ENCODE measurements at regions not wholly inside any gene's neighbourhood (a gene's known extent, or its start where the extent isn't known, plus 50 kb on each side); places are given as distances from the start of the nearest gene placed in this dataset.

- TF ChIP-seq CTCF (IDR thresholded peaks at IDR 0.05) (no peak), POLR2A (IDR thresholded peaks at IDR 0.05) (no peak)
Observed at GRCh38 chr3:124229420-124229819, 237.5 kb upstream of the ROPN1 start.

Data from Peyer's patch (tissue), 4 donors.